ENCODE measurements at regions not wholly inside any gene's neighbourhood (a gene's known extent, or its start where the extent isn't known, plus 50 kb on each side); places are given as distances from the start of the nearest gene placed in this dataset.

DNA sequence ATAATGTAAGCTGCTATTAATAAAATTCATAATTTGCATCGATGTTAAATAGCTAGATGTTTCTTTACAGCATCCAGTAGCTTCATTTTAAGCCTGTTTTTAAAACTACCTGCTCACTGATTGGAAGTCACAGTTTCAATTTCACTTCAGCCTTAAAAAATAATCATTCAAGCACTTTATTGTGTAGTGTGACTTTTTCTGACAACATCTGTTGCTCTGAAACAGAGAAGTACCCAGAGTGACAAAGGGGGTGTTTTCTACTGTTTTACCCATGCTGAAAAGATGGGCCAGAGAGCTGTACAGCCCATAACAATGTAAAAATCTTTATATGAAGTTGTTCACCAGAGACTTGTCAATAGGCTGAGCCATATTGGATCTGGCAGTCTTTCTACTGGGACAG is 437.2 kb downstream of the MDFIC start:
- TF ChIP-seq CTCF (conservative IDR thresholded peaks at IDR 0.05; ENCODE audit: low read depth, low read length) (no peak), RAD21 (IDR thresholded peaks at IDR 0.05; ENCODE audit: low read length) (no peak), SMC3 (IDR thresholded peaks at IDR 0.05; ENCODE audit: low read depth, low read length) (no peak)
